ENCODE measurements at regions not wholly inside any gene's neighbourhood (a gene's known extent, or its start where the extent isn't known, plus 50 kb on each side); places are given as distances from the start of the nearest gene placed in this dataset.

DNA sequence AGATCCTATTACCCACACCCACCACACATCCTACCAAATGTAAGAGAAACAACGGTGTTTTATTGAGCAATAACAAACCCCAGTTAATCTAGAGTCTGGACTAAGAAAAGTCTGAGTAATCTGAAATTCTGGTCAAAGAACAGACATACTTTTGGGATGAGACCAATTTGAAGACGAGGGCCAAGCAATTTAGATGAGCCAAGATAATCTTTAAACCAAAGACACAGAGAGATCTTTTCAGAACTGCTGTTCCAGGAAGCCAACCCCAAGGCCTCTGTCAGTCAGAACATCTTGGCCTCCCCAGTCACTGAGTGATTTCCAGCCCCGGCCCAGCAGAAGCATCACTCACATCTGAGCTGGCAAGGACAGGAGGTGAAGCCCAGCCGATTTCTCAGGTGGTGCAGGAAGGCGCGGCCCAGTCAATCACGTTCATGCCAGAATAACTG is 118.5 kb upstream of the SYNDIG1 start:
- Histone ChIP-seq H3K27me3 (no peaks in the 10 kb centered on the region), H3K27ac (no peak overlapping the region), H3K36me3 (no peaks in the 10 kb centered on the region), H3K9me3 (no peaks in the 10 kb centered on the region), H3K4me3 (no peak overlapping the region), H3K4me1 (no peaks in the 10 kb centered on the region)
- ATAC-seq (no peak), DNase-seq (no peak)
- no peak for TF ChIP-seq CTCF (IDR thresholded peaks at IDR 0.05)
- intact Hi-C loops (cut with DNase I), result no loop called here

DNA sequence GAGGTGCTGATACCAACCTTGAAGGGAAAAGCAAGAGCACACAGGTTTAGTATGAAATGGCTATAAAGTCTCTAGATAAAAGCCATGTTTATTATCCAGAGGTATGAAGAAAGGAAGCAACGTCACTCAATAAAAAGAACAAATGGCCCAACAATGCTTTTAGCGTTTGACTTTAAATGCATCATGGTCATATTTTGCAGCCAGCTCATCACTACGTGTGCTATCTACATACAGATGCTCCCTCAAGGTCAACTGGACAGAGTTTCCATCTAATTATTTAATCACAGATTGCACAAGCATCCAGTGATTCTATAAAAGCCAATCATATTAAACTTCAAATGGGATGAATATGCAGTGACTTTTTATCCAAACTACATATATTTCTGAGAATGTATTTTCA is 127.6 kb upstream of the SYNDIG1 start:
- intact Hi-C loops (cut with DNase I), result no loop called here
- Histone ChIP-seq H3K36me3 (no peaks in the 10 kb centered on the region), H3K9me3 (no peaks in the 10 kb centered on the region), H3K27ac (no peak overlapping the region), H3K4me3 (no peak overlapping the region), H3K4me1 (no peaks in the 10 kb centered on the region), H3K27me3 (no peaks in the 10 kb centered on the region)
- no peak for TF ChIP-seq CTCF (IDR thresholded peaks at IDR 0.05)
- ATAC-seq (no peak), DNase-seq (no peak)

- intact Hi-C loops (cut with DNase I), result no loop called here
- no peak for ATAC-seq
- no peaks in the 10 kb centered on the region for H3K27me3 ChIP-seq
Observed at GRCh38 chr20:24340933-24341332, 128.5 kb upstream of the SYNDIG1 start.

GRCh38 chr20:24339210-24339641 is 130.2 kb upstream of the SYNDIG1 start:
- Histone ChIP-seq H3K9me3 (no peaks in the 10 kb centered on the region), H3K4me3 (no peak overlapping the region), H3K4me1 (no peaks in the 10 kb centered on the region), H3K27me3 (no peaks in the 10 kb centered on the region), H3K36me3 (no peaks in the 10 kb centered on the region), H3K27ac (no peak overlapping the region)
- ATAC-seq, result no peak
- no peak for DNase-seq
- intact Hi-C loops (cut with DNase I), result no loop called here
- TF ChIP-seq CTCF (IDR thresholded peaks at IDR 0.05), result no peak

More at GRCh38 chr20:24340933-24341332, 128.5 kb upstream of the SYNDIG1 start:
- TF ChIP-seq CTCF (IDR thresholded peaks at IDR 0.05), result no peak
- DNase-seq, result no peak
- Histone ChIP-seq H3K4me3 (no peak overlapping the region), H3K36me3 (no peaks in the 10 kb centered on the region), H3K9me3 (no peaks in the 10 kb centered on the region), H3K27ac (no peak overlapping the region), H3K4me1 (no peaks in the 10 kb centered on the region)

GRCh38 chr20:24337551-24337950 is 131.9 kb upstream of the SYNDIG1 start:
- H3K4me3 ChIP-seq, result no peak overlapping the region
- no peaks in the 10 kb centered on the region for H3K36me3 ChIP-seq
- no peak for TF ChIP-seq CTCF (IDR thresholded peaks at IDR 0.05)
- no peak for ATAC-seq
- H3K27ac ChIP-seq, result no peak overlapping the region
- H3K27me3 ChIP-seq, result no peaks in the 10 kb centered on the region
- no peaks in the 10 kb centered on the region for H3K4me1 ChIP-seq
- no peaks in the 10 kb centered on the region for H3K9me3 ChIP-seq
- no peak for DNase-seq
- intact Hi-C loops (cut with DNase I), result no loop called here

GRCh38 chr20:24337069-24337468 is 132.4 kb upstream of the SYNDIG1 start:
- no peak for ATAC-seq
- intact Hi-C loops (cut with DNase I), result no loop called here

More at GRCh38 chr20:24337069-24337468, 132.4 kb upstream of the SYNDIG1 start:
- no peak for TF ChIP-seq CTCF (IDR thresholded peaks at IDR 0.05)
- Histone ChIP-seq H3K9me3 (no peaks in the 10 kb centered on the region), H3K27ac (no peak overlapping the region), H3K36me3 (no peaks in the 10 kb centered on the region), H3K4me1 (no peaks in the 10 kb centered on the region), H3K4me3 (no peak overlapping the region), H3K27me3 (no peaks in the 10 kb centered on the region)
- no peak for DNase-seq
